Cardiac fibroblast (primary cell): ENCODE measurements at regions not wholly inside any gene's neighbourhood (a gene's known extent, or its start where the extent isn't known, plus 50 kb on each side); places are given as distances from the start of the nearest gene placed in this dataset.
A peak's percentile ranks its signal among the peaks of the same experiment; 100 is the strongest.

Experiments used
- DNase-seq, 2 donors: peaks; one replicate each; pipeline versions ENCODE4 v3.0.0 to v3.0.0-alpha.2; 2010; ENCODE audit warnings: low read depth in 2 of 2
- H3K4me3 ChIP-seq, 2 donors: replicated peaks in 1 of 2; 1 replicate in 1 of 2; 2 replicates in 1 of 2; pipeline ENCODE4 v1.5.1; 2011; ENCODE audit warnings: low read depth in 2 of 2, low read length in 2 of 2, mild to moderate bottlenecking in 2 of 2, moderate library complexity in 1 of 2
- TF ChIP-seq, protein P1 (sequence below): IDR thresholded peaks from one replicate; pipeline ENCODE4 v1.5.1; 2011; ENCODE audit warnings: low read depth, mild to moderate bottlenecking, low read length, inconsistent platforms

DNA sequence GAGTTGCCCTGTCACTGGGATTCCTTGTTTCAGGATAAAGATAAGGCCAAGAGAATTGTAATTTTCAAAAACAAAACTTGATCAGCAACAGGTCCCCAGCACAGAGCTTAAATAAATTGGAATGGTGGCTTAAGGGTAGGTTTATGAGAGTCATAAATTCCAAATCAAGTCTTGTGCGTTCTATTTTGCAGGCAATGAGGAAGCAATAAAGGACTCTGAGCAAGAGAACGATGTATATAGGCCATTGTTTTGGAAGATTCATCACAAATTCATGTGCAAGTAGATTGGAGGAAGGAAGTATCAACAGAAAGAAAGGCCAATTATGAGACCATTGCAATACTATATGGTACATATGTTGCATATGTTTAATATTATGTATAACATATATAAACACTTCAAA, 65.7 kb upstream of the PGR start:
- TF ChIP-seq, protein P1, sequence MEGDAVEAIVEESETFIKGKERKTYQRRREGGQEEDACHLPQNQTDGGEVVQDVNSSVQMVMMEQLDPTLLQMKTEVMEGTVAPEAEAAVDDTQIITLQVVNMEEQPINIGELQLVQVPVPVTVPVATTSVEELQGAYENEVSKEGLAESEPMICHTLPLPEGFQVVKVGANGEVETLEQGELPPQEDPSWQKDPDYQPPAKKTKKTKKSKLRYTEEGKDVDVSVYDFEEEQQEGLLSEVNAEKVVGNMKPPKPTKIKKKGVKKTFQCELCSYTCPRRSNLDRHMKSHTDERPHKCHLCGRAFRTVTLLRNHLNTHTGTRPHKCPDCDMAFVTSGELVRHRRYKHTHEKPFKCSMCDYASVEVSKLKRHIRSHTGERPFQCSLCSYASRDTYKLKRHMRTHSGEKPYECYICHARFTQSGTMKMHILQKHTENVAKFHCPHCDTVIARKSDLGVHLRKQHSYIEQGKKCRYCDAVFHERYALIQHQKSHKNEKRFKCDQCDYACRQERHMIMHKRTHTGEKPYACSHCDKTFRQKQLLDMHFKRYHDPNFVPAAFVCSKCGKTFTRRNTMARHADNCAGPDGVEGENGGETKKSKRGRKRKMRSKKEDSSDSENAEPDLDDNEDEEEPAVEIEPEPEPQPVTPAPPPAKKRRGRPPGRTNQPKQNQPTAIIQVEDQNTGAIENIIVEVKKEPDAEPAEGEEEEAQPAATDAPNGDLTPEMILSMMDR: no peak
- no peak overlapping the region for H3K4me3 ChIP-seq
- DNase-seq: no peak

DNA sequence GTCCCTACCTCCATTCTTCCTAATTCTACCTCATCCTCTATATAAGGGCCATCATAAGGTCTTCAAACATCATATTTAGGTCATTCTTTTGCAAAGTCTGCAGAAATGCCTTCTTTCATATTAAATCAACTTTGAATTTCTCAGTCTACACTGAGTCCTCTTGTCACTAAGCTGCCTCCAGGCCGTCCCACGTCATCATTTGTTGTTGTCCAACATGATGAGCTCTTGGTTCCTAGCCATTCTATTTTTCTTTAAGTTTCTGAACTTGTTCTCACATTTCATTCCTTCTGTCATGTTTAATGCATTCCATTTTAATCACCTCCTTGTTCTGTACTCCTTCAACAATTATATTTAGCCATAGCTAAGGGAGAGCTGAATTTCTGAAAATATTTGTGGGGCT, 59.2 kb upstream of the PGR start:
- TF ChIP-seq, protein P1: no peak
- no peak overlapping the region for H3K4me3 ChIP-seq
- no peak for DNase-seq

DNA sequence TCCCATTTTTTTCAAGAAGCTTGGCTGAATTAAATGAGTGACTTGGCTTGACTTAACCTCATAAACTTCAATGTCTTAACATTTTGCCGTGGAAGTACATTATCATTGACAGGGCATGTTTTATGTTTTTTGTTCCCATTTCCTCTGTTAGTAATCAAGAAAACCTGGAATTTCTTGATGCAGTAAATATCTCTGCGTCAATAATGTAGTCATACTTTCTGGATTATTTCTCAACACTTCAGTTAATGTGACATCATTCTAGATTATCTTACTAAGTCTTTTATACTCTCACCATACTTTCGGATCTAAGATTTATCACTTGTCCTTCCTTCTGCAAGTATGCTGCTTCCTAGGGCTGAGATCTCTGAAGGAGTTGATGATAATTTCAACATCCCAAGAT, 58.6 kb upstream of the PGR start:
- TF ChIP-seq, protein P1: no peak
- H3K4me3 ChIP-seq: no peak overlapping the region
- DNase-seq: peak in 1 of 2 donors; percentile 5

DNA sequence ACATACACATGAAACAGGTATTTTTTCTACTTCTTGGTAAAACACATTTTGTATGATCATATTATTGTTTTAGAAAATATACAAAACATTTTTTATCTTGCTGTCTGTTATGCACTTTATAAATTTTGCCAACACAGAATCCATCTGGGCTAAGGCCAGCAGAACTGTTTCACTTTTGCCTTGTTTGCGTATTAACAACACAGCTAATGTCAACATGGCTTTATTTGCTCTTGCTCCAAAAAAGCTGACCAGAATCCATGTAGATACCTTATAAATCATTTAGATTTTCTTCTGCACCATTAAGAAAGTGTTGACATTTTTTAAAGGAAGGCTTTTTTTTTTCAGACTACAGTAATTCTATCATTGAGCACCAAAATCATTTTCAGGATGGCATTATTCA, 58.1 kb upstream of the PGR start:
- no peak overlapping the region for H3K4me3 ChIP-seq
- TF ChIP-seq, protein P1: no peak
- DNase-seq: no peak

DNA sequence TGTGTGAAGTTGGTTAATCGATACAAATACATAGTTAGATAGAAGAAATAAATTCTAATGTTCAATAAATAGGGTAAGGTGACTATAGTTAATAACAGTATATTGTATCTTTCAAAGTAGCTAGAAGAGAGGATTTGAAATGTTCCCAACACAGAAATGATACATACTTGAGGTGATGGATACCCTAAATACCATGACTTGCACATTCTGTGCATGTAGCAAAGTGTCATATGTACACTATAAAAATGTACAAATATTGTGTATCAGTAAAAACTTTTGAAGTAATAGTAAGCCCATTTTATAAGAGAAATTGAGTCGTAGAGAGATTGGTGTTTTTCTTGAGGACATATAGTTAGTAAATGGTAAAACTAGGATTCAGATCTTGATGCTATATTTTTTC, 56.4 kb upstream of the PGR start:
- TF ChIP-seq, protein P1: no peak
- no peak overlapping the region for H3K4me3 ChIP-seq
- DNase-seq: no peak

DNA sequence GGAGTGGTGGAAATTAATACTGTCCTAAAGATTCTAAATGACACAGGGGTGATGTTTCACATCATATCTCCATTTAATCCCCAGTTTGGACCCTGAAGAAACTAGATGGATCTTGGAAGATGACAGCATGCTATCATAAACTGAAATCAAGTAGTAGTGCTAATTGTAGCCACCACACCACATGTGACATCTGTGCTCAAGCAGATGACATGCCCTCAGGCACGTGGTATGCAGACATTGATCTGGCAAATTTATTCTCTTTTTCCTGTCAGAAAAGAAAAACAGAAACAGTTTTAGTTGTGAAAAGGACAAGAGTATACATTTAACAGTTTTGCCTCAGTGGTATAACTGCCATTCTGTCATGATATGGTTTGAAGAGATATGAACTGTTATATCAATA, 52.9 kb upstream of the PGR start:
- no peak for DNase-seq
- TF ChIP-seq, protein P1: no peak
- no peak overlapping the region for H3K4me3 ChIP-seq

DNA sequence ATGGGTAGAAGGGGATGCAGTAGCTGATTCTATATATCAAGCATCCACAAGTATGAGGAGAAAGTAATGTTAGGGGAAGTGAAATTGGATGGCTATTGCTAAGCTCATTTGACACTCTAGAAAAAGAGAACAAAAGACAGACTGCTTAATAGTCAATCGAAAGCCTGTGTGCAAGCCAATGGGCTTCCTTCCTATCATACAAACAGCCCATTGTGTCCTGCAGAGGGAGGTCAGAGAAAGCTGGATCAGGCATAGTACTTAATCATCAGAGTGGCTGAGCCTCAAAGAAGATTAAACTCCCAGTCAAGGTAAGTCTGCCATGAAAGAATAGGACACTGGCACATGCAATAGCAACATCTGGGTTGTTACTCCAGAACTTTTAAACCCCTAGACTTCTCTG, 50.9 kb upstream of the PGR start:
- TF ChIP-seq, protein P1: no peak
- H3K4me3 ChIP-seq: no peak overlapping the region
- no peak for DNase-seq
